ENCODE measurements at regions not wholly inside any gene's neighbourhood (a gene's known extent, or its start where the extent isn't known, plus 50 kb on each side); places are given as distances from the start of the nearest gene placed in this dataset.

DNA sequence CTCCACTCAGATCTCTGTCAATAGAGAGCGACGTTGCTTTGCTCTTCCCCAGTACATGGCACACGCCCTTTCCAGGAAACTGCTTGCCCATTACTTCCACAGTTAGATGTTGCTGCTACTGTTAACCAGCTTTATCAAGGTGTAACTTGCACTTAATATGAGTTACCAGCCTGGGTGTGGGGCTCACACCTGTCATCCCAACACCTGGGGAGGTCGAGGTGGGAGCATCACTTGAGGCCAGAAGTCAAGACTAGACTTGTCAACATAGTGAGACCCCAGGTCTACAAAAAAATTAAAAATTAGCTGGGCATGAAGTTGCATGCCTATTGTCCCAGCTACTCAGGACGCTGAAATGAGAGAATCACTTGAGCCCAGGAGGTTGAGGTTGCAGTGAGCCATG lies 177.1 kb upstream of the B3GAT1 start:
- TF ChIP-seq, protein P1, sequence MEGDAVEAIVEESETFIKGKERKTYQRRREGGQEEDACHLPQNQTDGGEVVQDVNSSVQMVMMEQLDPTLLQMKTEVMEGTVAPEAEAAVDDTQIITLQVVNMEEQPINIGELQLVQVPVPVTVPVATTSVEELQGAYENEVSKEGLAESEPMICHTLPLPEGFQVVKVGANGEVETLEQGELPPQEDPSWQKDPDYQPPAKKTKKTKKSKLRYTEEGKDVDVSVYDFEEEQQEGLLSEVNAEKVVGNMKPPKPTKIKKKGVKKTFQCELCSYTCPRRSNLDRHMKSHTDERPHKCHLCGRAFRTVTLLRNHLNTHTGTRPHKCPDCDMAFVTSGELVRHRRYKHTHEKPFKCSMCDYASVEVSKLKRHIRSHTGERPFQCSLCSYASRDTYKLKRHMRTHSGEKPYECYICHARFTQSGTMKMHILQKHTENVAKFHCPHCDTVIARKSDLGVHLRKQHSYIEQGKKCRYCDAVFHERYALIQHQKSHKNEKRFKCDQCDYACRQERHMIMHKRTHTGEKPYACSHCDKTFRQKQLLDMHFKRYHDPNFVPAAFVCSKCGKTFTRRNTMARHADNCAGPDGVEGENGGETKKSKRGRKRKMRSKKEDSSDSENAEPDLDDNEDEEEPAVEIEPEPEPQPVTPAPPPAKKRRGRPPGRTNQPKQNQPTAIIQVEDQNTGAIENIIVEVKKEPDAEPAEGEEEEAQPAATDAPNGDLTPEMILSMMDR (conservative IDR thresholded peaks at IDR 0.05), result no peak
- TF ChIP-seq EZH2 (IDR thresholded peaks at IDR 0.05; ENCODE audit: low read depth), result no peak
